Right renal cortex interstitium (tissue), 3 donors: ENCODE measurements at regions not wholly inside any gene's neighbourhood (a gene's known extent, or its start where the extent isn't known, plus 50 kb on each side); places are given as distances from the start of the nearest gene placed in this dataset.

Experiments
- DNase-seq, 3 donors: peaks; one replicate each; pipeline ENCODE4 v3.0.0-alpha.2; 2013; ENCODE audit warnings: low read depth in 3 of 3, low spot score in 2 of 3

DNA sequence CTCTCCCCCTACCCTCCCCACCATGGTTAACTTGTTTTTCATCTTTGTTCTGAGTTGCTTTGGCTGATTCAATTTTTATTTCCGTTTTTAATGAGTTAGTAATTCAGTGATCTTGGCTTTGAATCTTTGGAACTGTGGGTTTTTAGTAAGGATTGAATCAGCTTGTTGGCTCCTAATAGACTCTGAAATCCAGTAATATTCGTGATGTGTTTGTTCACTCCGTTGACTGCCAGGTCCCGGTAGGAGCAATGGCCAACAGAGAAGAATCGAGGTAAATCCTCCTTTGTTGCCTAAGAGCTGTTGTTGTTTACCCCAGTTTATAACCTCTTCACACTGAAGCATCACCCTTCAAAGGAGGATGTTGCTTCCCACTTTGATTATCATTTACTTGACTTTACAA is 92.7 kb downstream of the PCSK1 start:
- DNase-seq: no peak

DNA sequence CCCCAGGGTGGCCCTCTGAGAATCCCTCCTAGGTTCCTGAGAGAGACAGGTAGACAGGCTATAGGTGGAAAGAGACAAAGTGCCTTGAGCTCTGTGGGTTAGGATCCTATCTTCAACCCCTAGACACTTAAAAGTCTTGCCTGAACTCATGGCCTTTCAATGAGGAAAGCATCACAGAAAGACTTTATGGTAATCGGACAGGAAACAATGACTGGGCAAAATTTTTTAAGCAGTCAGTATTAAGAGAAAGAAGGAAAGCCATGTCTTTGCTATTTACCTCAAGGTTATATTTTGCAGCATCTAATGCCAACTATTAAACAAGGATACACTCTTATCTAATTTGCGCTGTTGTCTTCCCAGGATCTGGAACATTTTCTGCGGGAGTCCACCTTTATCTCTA is 93.2 kb downstream of the PCSK1 start:
- DNase-seq: no peak

DNA sequence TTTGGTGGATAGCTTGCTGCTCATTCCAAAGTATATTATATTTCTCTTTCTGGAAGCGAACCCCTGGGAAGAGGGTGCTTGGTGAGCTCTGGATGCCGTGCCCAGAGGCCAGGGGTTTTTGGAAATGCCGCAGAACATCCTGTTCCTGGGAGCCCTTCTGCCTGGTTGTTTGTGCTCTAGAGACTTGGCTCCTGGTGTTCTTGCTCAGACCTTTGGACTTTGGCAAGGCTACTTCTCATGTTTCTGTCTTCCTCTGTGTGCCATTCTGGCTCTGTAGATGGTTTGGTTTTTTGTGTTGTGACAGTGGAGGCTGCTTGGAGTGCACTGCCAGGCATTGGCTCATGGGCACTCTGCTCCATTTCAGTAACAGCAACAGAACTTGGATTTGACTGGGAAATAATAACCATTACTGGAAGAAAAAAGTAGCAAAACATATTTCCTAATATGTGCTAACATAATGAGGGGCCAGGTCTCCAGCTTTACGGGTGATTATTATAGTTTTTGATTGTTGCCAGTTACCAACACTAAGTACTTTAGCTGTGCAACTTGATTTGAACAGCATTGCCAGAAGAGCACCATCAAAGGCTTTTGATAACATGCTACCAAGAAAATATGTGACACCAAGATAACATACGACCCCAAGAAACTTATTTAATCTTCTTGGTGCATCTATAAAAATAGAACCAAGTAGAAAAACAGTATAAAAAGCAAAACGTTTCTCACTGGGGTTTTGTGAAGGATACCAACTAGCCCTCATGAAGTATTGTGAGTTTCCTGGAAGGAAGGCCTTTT is 94.2 kb downstream of the PCSK1 start:
- no peak for DNase-seq

DNA sequence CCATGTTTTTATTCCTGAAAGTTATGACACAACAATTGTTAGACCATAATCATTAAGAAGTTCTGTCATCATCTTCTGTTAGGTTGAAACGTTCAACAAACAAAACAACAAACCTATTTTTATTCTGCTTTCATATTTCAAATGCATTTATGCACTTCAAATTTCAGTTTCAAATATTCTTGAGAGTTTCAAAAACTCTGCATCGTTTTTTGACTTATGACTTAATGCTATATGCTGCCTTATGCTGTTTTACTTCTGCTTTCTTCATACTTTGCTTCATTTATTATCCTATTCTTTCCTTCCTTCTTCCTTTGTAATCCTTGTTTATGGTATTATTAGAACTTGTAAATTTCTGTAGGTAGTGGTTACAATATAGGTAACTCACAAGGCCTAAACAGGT is 95.0 kb downstream of the PCSK1 start:
- DNase-seq: no peak

DNA sequence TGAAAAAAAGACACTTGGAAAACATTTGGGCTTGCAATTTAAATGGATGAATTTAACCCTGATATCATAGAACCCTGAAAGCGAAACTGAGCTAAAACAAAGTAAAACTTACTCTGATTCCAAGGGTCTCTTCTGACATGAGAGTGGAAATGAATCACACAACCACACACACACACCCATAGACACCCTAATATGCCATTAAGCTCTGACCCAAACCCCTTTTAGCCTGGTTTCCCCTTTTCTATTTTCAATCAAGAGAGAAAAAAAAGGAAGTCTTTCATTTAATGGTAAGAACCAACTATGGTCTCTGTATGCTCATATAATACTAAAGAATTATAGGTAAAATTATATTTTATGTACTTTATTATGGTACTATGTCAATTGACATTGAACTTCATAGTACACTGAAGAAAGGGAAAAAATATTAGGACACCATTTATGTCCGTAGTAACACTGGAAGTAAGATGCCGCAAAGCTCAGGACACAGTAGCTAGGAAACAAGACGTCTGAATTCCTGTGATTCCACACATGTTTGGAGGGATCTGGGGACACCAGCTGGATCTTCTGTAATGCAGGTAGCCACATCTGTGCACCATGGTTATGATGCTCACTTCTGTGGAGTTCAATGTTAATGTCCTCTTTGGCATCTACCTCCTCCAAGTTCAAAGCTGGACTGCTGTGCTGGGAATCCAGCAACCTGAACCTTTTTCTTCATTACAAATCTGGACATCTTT is 95.8 kb downstream of the PCSK1 start:
- DNase-seq: no peak

DNA sequence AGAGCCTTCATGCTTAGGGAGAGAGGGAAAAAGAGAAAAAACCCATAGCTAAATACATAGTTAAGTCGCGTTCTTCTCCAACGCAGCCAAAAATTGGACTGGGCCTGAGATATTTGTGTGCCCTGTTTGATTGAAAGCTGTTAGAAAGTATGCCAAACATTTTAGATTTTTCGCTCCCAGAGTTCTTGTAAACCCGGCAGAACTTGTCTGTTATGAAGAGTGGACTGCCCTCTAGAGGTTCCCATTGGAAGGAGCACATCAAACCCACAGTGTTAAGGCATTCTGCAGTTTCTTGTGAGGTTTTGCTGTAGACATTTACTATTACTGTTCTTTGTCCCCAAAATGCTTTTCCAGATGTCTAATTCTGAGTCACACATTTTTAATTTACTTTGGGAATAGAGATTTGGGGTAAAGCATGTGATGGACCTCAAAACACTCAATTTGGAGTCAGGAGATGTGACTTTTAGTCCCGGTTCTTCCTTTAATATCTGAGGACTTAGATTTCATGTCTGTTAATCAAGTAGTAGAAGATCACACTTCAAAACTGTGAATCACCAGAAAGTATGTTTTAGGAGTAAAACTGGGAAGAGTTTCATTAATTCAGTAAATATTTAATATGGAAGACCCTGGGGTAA is 96.6 kb downstream of the PCSK1 start:
- DNase-seq: peak; percentile 68 to 69 (median 69)

DNA sequence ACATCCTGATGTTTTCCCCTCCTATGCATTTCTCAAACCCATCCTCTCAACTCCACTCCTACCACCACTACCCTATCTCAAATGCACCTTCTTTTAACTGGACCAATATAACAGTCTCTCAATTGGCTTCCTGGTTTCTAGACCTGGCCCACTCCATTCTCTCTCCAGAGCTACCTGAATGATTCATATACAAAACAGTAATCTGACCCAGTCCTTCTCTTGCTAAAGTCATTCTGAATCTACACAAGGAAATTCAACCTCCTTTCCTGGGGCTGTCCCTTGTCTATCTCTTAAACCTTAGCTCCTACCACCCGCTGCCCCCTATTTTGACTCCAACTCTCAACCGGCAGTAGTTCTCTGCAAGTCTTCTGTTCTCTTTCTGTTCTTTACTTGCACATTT is 97.2 kb downstream of the PCSK1 start:
- no peak for DNase-seq

DNA sequence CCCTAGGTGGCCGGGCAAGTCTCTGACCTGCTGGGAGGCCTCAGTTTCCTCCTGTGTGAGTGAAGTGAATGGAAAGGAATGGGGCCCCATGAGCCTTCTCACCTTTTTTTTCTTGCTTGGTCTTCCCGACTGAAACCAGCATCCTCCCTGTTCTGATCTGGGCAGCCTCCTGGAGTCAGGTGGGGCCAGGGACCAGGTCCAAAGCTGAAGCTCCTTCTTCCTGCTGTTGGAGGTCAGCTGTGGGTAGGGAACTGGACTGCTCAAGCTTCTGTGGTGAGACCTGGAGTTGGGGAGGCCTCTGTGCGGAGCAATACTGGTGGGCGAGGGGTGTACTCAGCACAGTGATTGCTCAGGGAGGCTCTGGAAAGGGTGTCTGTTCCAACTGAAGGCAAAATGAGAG is 99.7 kb downstream of the PCSK1 start:
- no peak for DNase-seq

DNA sequence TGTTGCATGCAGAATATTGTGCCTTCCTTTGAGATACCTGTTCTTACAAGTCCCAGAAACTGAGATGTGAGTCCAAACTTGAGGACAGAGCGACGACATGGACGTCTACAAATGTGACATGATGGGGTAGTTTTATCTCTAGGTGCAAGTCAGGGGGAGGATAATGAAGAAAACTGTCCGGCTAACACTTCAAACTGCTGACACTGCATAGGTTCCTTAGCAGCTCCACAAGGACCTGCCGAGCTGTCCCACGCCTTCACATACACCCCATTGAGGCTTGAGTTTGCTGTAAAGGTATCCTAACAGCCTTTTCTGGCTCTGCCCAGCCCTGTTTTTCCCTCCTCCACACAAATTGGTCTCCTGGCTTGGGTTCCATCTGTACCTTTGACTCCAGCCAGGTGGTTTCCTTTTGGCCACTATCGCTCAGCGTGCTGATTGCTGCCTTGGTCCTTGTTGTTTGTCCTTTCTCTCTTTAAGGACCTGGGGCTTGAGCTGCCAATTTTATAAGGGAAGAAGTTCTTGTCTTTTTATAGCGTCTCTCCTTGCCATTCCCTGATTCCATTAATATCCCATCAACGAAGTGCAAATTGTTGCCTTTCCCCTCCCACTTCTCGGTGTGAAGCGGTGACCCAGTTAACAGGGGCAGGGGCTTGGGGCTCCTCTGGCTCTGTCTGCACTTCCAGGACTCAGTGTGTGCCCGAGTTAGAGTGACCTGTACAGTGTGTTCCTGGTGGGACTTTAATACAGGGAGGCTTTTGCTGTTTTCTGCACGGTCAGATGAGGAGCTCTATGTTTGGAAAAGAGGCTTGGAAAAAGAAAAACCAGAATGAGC is 100.3 kb downstream of the PCSK1 start:
- no peak for DNase-seq

DNA sequence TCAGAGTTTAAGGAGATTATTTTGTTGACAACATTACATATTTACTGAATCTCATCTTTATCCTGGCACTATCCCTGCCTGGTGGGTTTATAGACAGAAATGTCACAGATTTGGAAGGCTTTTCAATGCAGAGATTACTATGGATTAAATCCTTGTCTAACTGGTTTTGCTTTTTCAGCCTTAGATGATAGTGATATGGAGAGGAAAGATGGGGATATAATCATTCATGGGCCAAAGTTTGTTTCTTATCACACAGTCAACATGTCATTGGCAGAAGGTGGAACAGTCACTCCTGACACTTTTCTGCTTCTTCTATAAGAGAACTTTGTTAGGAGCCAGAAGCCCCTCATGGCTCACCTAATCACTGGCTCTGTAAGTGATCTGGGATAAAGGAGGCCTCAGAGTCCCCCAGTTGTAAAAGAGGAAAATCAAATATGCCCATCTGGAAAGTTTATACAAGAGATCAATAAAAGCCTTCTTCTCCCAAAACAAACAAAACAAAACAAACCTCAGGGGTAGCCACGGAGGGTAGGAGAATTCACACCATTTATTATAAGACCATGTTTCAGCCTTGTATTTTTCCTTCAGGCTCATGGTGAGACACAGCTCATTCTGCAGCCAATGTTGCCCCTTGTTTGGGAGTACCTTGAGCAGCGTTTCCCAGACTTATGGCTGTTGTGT is 101.2 kb downstream of the PCSK1 start:
- DNase-seq: no peak

DNA sequence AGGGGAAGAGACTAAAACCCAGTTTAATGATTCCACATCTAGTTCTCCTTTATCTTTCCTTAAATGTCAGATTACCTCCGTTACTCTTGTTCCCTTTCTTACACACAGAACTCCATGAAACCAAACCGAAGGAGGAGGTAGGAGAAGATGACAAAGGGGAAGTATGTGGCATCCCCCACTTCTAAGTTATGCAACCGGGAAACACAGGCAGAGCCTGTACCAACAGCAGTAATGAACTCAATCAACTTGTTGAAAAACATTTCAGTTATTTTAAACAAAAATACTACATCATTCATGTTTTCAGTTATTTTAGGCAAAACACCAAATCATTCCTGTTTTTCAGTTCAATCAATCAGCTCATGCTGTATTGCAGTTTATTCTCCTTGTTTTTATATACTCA is 101.8 kb downstream of the PCSK1 start:
- DNase-seq: no peak

DNA sequence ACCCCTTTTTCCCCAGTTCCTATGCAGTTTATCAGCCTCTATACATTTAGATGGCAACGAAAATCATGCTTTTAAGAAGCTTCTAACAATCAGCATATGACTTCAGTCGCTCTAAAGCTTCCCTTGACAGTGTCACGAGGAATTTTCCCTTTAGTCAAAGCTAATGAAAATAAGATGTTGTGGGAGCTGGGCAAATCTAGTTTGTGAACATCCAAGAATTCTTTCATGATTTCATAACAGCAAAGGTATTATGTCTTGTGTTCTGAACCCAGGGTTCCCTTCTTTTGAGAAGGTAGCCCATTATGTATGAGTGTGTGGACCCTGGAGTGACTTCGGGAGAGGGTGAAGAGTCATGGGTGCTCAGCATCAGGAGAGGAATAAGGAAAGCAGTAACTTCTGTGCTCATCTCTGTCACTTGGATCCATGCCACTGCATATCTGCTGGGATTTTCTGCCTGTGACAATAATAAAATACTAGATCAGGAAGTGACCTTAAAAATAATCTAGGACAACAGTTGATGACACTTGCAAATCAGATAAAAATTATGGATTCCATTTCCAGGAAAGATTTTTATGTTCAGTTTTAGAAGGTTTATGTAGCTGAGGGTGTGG is 102.4 kb downstream of the PCSK1 start:
- DNase-seq: no peak

DNA sequence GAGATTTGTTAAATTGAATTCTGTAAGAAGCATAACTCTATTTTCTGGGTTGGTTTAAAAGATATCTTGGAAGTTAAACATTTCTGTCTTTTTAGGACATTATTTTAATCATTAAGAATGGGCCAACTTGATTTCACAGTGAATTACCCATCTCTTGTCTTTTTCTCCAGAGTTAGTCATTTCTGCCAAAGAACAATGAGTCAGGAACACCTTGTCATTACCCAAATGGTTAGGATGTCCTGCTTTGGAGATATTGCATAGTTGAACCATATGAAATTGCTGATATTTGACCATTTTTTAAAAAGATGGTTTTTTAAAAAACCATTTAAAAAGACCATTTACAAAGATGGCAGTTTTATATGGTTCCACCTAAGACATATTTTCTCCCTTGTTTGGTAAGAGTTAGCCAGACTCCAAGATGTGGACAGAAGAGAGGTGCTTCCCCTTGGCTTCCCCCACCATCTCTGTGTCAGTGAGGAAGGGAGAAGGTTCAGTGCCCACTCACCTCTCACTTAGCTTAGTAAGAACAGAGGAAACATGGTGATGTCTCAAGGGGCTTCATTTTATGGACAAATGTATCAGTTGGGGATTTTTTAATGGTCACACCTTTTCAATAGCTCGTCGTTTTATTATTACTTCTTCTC is 103.0 kb downstream of the PCSK1 start:
- no peak for DNase-seq

DNA sequence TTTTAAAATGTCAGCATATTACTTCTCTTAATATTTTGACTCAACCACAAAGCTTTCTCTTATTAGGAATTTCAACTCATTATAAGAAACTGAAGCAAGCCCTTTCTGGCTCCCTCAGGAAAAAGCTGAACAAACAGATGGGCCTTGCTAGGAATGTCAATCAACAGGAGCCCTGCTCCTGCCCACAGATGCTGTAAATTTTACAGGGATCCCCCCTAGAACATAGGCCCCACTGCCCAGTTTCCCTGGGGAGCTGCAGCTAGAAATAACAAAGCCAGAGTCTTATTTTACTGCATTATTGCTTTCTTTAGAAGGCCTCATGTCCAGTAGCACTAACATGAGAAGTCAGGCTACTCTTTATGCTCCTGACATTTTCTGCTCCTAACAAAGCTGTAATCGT is 103.8 kb downstream of the PCSK1 start:
- no peak for DNase-seq

DNA sequence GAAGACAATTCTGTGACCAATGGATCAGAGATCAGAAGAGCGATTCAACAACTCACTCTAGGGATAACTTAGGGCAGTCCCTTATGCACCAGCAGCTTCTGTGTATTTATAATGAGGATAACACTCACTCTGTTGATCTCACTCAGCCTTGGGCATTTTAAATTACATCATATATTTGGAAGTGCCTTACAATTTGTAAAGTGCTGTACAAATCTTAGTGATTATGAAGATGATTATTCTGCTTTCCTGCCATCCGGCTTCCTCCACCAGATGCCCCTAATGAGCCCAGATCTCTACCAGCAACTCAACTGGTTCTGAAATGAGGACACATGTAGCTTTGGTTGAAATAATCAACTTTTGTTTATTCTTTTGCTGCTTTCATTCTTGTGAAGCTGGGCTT is 105.3 kb downstream of the PCSK1 start:
- DNase-seq: no peak

DNA sequence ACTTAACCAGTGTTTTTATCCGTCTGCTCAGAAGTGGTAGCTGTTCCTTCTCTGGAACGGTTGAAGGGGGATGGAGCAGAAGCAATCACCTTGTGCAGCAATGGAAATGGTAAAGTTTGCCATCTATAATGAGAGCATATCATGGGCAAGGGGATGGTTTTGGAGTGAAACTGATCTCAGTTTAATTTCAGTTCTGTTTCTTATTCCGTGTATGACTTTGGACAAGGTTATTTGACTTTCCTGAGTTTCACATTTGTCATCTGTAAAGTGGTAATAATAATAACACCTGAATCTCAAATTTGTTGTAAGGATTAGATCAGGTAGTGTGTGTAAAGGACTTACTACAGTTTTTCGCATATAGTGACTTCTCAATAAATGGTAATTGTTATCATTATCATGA is 106.1 kb downstream of the PCSK1 start:
- DNase-seq: no peak

DNA sequence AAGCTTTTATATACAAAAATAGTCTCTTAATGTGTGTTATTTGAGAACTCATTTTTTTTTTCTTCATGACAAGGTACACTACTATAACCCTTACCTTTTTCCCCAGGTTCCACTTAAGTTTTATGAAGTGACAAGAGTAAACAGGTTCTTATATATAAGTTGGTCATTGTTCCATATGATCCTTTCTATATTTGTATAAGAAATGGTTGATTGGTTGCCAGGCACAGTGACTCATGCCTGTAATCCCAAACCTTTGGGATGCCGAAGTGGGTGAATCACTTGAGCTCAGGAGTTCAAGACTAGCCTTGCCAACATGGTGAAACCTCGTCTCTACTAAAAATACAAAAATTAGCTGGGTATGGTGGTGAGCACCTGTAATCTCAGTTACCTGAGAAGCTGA is 108.3 kb downstream of the PCSK1 start:
- DNase-seq: no peak

DNA sequence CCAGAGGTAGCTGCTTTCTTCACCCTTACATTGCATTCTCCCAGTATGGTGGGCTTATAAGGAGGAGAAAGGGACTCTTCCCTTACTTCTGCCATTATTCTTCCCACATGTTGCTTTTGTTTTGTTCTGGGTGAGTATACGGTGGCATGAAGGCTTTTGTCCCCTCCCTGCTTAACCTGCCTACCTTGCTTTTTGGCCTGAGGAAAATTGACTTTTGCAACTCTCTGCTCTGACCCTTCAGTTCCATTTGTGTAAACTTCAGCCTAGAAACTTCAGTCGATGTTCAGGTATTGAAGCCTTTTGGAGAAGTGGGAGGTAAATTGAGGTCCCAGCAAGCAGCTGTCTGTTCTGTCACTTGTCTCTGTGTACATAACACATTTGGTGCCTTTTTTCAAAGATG is 110.2 kb downstream of the PCSK1 start:
- no peak for DNase-seq

DNA sequence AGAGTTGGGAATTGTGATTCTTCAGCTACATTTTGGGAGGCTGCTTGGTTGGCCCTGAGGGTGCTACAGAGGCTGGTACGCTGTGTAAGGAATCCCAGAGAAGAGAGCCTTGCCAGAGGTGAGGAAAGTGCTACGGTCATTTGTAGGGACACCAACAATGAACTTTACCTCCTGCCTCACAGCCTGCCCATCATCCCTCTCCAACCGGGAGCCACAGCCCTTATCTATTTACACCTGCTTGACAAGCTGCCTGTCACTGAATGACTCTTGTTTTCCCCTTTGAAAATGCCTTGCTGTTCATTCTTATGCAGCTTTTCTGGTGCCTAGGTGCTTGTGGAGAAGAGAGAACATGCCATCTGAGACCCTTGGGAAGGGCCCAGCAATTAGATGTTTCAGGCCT is 110.8 kb downstream of the PCSK1 start:
- DNase-seq: no peak

DNA sequence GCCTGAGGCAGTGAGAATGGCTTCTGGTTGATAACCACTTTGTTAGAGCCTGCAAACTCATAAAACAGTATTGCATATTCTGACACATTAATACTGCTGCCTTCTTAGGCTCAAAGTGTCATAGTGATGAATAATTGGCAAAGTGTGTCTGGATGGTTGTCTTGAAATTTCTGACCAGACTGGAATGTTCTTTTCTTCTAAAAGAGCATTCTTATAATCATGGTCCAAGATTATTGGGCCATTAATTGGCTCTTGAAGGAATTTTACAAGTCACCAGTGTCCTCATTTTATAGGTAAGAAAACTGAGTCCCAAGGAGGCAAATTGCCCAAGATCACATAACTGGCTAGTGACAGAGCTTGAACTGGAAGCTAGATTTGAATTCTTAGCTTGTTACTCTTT is 111.7 kb downstream of the PCSK1 start:
- DNase-seq: no peak
